BLaER1 (cell line): ENCODE measurements at regions not wholly inside any gene's neighbourhood (a gene's known extent, or its start where the extent isn't known, plus 50 kb on each side); places are given as distances from the start of the nearest gene placed in this dataset.
A peak's percentile ranks its signal among the peaks of the same experiment; 100 is the strongest.

Experiments
- H3K27ac ChIP-seq: shearing (Covaris generic); formaldehyde crosslinking; 2 replicates; pipeline ENCODE4 v1.8.1; 2022
- H3K27me3 ChIP-seq: shearing (Covaris generic); formaldehyde crosslinking; 2 replicates; pipeline ENCODE4 v1.8.1; 2022
- H3K36me3 ChIP-seq: shearing (Covaris generic); formaldehyde crosslinking; 2 replicates; pipeline ENCODE4 v1.8.1; 2022
- H3K4me1 ChIP-seq: shearing (Covaris generic); formaldehyde crosslinking; 2 replicates; pipeline ENCODE4 v1.8.1; 2022
- H3K4me2 ChIP-seq: shearing (Covaris generic); formaldehyde crosslinking; 2 replicates; pipeline ENCODE4 v1.8.1; 2022
- H3K4me3 ChIP-seq: shearing (Covaris generic); formaldehyde crosslinking; 2 replicates; pipeline ENCODE4 v1.8.1; 2022
- H3K9ac ChIP-seq: shearing (Covaris generic); formaldehyde crosslinking; 2 replicates; pipeline ENCODE4 v1.8.1; 2022
- H3K9me3 ChIP-seq: shearing (Covaris generic); formaldehyde crosslinking; 2 replicates; pipeline ENCODE4 v1.8.1; 2022
- H4K20me1 ChIP-seq: shearing (Covaris generic); formaldehyde crosslinking; 2 replicates; pipeline ENCODE4 v1.8.1; 2022
- Cebpa-rat ChIP-seq: shearing (Covaris generic); IDR thresholded peaks from 2 replicates; pipeline ENCODE4 v1.8.1; 2022

- Histone ChIP-seq H3K27ac (no peak overlapping the region), H3K4me2 (no peak overlapping the region), H3K9ac (no peak overlapping the region), H3K36me3 (no peaks in the 10 kb centered on the region), H3K4me1 (no peaks in the 10 kb centered on the region), H4K20me1 (no peaks in the 10 kb centered on the region), H3K4me3 (no peak overlapping the region), H3K27me3 (no peaks in the 10 kb centered on the region), H3K9me3 (no peaks in the 10 kb centered on the region)
- TF ChIP-seq Cebpa-rat: no peak
These were observed 215.2 kb upstream of the ATP5MC3 start for GRCh38 chr2:175396696-175397095.

GRCh38 chr2:175393851-175394250, 212.3 kb upstream of the ATP5MC3 start:
- H3K4me3 ChIP-seq: no peak overlapping the region

GRCh38 chr2:175383286-175383685, 201.8 kb upstream of the ATP5MC3 start:
- Histone ChIP-seq H3K4me3 (no peak overlapping the region), H3K4me2 (no peak overlapping the region), H3K9me3 (peaks cover 44% of the 10 kb centered on the region), H4K20me1 (no peaks in the 10 kb centered on the region), H3K36me3 (no peaks in the 10 kb centered on the region), H3K27ac (no peak overlapping the region), H3K4me1 (no peaks in the 10 kb centered on the region), H3K9ac (no peak overlapping the region), H3K27me3 (no peaks in the 10 kb centered on the region)
- TF ChIP-seq Cebpa-rat: no peak

More at GRCh38 chr2:175393851-175394250, 212.3 kb upstream of the ATP5MC3 start:
- Histone ChIP-seq H3K4me1 (no peaks in the 10 kb centered on the region), H3K27ac (no peak overlapping the region), H3K36me3 (no peaks in the 10 kb centered on the region), H3K27me3 (no peaks in the 10 kb centered on the region), H3K9me3 (peaks cover 2% of the 10 kb centered on the region; the same call in 1 of the 2 replicates), H4K20me1 (no peaks in the 10 kb centered on the region), H3K9ac (no peak overlapping the region), H3K4me2 (no peak overlapping the region)
- TF ChIP-seq Cebpa-rat: no peak

GRCh38 chr2:175373729-175374128, 192.2 kb upstream of the ATP5MC3 start:
- H3K9me3 ChIP-seq: no peaks in the 10 kb centered on the region
- no peaks in the 10 kb centered on the region for H3K36me3 ChIP-seq
- no peak overlapping the region for H3K27ac ChIP-seq
- H3K27me3 ChIP-seq: no peaks in the 10 kb centered on the region
- H3K4me1 ChIP-seq: peaks cover 5% of the 10 kb centered on the region; the same call in 1 of the 2 replicates
- TF ChIP-seq Cebpa-rat: no peak
- no peak overlapping the region for H3K9ac ChIP-seq
- peak overlapping the region; percentile 29 for H3K4me2 ChIP-seq
- H4K20me1 ChIP-seq: no peaks in the 10 kb centered on the region
- no peak overlapping the region for H3K4me3 ChIP-seq

DNA sequence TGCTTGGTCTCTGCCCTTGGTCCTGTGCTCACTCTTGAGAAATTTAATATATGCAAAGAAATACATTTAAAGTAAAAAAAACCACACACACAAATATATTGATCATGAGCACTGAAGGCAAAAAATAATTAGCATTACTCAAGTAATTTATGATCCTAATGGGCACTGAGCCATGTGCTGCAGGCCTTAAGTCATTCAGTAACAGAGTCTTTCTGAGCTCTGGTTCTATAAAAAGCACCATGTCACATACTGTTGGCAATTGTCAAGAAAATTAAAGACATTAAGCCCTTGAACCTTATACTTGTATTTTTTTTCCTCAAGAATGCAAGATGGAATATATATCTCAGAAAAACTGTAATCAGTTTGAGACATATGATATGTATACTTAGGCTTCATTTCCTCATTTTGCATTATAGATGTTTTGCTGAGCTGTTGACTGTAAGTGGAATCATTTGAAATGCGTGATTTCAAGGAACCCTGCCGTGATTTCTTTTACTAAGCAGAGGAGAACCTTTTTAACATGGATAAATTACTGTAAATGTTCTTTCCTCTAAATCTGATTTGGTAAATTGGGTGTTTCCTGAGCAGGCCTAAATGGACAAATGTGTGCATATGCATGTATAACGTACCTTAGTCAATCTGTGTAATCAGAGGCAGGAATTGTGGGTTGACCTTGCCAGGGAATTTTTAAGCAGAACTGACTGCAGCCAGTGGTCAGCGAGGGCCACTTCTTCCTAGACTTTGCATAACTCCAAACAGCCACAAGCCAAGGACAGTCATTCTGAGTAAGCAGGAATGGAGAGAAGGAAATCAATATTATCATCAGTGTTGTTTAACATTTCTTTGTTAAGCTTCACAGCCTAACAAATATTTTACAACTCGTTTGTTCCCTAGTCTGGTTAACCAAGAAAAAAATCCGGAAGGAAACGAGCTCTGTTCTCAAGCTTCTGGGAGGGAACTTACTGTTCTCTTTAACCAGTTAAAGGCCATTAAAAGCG, 191.5 kb upstream of the ATP5MC3 start:
- no peak overlapping the region for H3K27ac ChIP-seq
- H3K4me3 ChIP-seq: no peak overlapping the region
- H3K4me1 ChIP-seq: peaks cover 5% of the 10 kb centered on the region; the same call in 1 of the 2 replicates
- H3K4me2 ChIP-seq: peak overlapping the region; percentile 29
- no peaks in the 10 kb centered on the region for H3K9me3 ChIP-seq
- H3K27me3 ChIP-seq: no peaks in the 10 kb centered on the region
- no peaks in the 10 kb centered on the region for H3K36me3 ChIP-seq
- H4K20me1 ChIP-seq: no peaks in the 10 kb centered on the region
- no peak for TF ChIP-seq Cebpa-rat
- no peak overlapping the region for H3K9ac ChIP-seq

DNA sequence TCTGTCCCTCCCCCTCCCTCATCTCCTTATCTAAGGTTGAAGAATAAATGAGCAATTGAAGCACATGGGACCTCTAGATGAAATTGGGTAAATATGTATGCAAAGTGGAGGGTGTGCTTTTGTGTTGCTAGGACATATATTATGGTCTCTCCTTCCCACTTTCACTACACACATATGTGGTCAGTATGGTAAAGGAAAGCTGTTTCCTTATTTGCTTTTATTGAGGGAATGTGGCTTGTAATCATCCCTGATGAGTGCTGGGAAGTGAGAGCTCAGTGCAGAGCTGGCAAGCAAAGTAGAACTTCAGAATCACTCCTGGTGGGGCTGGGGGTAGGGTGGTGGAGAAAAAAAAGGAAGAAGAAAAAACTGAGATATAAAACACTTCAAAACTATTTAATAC, 189.9 kb upstream of the ATP5MC3 start:
- peaks cover 5% of the 10 kb centered on the region; the same call in 1 of the 2 replicates for H3K4me1 ChIP-seq
- no peaks in the 10 kb centered on the region for H3K27me3 ChIP-seq
- no peak overlapping the region for H3K4me2 ChIP-seq
- H3K9ac ChIP-seq: no peak overlapping the region
- no peak for TF ChIP-seq Cebpa-rat
- no peaks in the 10 kb centered on the region for H4K20me1 ChIP-seq
- H3K4me3 ChIP-seq: no peak overlapping the region
- H3K9me3 ChIP-seq: no peaks in the 10 kb centered on the region
- no peaks in the 10 kb centered on the region for H3K36me3 ChIP-seq
- H3K27ac ChIP-seq: no peak overlapping the region

- Histone ChIP-seq H3K36me3 (no peaks in the 10 kb centered on the region), H3K9ac (no peak overlapping the region), H3K4me1 (no peaks in the 10 kb centered on the region), H4K20me1 (no peaks in the 10 kb centered on the region), H3K27ac (no peak overlapping the region), H3K4me2 (no peak overlapping the region), H3K4me3 (no peak overlapping the region), H3K27me3 (no peaks in the 10 kb centered on the region), H3K9me3 (no peaks in the 10 kb centered on the region)
- no peak for TF ChIP-seq Cebpa-rat
These were observed 185.3 kb upstream of the ATP5MC3 start for GRCh38 chr2:175366815-175367214.

DNA sequence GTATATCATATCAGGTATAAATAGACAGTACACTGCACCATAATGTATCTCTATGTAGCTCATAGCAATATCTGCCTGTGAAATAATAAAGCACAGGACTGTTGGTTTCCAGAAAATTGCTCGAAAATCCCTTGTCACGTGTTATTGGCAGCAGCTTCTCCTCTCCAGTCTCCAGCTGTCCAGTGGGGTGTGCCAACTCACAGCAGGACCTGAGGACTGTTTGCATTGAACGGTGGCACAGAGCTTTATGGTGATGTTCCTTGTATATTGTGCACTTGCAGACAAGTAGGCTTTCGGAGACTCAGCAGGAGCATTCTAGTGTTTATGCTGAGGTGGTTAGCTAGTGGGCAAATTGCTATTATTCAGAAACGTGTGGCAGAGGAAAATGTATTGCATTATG, 182.2 kb upstream of the ATP5MC3 start:
- H3K27me3 ChIP-seq: no peaks in the 10 kb centered on the region
- H3K4me2 ChIP-seq: no peak overlapping the region
- H3K36me3 ChIP-seq: no peaks in the 10 kb centered on the region

DNA sequence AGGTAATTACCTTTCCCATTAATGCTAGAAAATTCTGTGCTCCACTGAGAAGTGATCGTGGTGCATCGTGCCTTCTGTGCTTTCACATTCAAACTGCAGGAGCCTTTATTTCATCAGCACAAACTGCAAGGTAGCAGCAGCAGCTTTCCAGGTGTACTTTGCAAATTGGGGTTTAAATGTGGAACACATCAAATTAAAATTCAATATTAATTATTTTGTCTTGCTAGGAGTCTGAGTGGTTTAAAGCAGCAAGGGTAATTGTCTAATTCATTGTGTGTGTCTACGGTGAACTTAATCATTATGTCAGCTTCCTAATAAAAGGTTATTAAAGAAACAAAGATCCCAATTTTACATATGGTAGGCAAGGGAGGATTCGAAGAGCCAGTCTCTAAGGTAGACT, 180.8 kb upstream of the ATP5MC3 start:
- H3K4me2 ChIP-seq: no peak overlapping the region
- no peaks in the 10 kb centered on the region for H4K20me1 ChIP-seq
- H3K4me1 ChIP-seq: peaks cover 12% of the 10 kb centered on the region
- no peaks in the 10 kb centered on the region for H3K36me3 ChIP-seq
- no peaks in the 10 kb centered on the region for H3K27me3 ChIP-seq
- no peak overlapping the region for H3K27ac ChIP-seq
- no peak overlapping the region for H3K9ac ChIP-seq
- no peaks in the 10 kb centered on the region for H3K9me3 ChIP-seq
- no peak for TF ChIP-seq Cebpa-rat
- H3K4me3 ChIP-seq: no peak overlapping the region

More for the DNA sequence above, 182.2 kb upstream of the ATP5MC3 start:
- Histone ChIP-seq H3K4me1 (no peaks in the 10 kb centered on the region), H3K9ac (no peak overlapping the region), H3K27ac (no peak overlapping the region), H4K20me1 (no peaks in the 10 kb centered on the region), H3K9me3 (no peaks in the 10 kb centered on the region), H3K4me3 (no peak overlapping the region)
- TF ChIP-seq Cebpa-rat: no peak

- no peaks in the 10 kb centered on the region for H3K27me3 ChIP-seq
- H3K4me1 ChIP-seq: peaks cover 14% of the 10 kb centered on the region
- H3K4me3 ChIP-seq: no peak overlapping the region
- no peaks in the 10 kb centered on the region for H3K9me3 ChIP-seq
- no peaks in the 10 kb centered on the region for H3K36me3 ChIP-seq
- no peak overlapping the region for H3K4me2 ChIP-seq
- no peaks in the 10 kb centered on the region for H4K20me1 ChIP-seq
- no peak for TF ChIP-seq Cebpa-rat
- no peak overlapping the region for H3K27ac ChIP-seq
- H3K9ac ChIP-seq: no peak overlapping the region
These were observed 178.2 kb upstream of the ATP5MC3 start for GRCh38 chr2:175359710-175360109.
